ENCODE measurements at regions not wholly inside any gene's neighbourhood (a gene's known extent, or its start where the extent isn't known, plus 50 kb on each side); places are given as distances from the start of the nearest gene placed in this dataset.
A peak's percentile ranks its signal among the peaks of the same experiment; 100 is the strongest.

DNA sequence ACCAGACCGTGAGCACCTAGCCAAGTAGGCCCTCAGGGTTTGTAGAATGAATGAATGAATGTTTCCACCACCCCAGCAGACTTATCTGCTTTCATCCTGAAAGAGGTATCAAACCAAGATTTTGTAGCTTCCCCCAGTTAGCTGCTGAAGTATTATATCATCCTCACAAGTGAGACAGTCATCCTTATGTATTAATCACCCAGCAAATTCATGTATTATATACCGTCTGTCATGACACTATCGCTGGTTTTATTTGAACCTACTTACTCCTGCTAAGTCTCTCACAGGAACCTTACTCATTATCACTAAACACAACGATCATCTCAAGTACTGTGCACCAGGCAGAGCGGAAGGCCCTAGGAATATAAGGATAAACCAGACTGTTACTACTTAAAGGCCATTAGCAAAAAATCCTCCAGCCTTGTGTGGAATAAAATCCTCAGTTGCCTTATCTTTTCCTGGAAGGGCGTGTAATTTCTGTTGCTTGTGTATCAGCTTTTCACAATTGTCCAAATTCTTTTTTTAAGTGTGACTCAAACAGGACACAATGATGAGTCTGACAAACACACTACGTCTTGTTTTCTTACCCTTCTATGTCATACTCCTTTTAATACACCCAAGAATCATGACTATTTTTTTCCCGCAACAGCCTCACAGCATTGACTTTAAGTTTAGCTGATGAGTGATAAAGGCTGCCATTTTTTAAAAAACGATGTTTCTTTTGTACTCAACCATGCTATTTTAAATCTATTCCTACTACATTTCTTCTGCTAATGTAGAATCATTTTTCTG lies 176.1 kb upstream of the KLF14 start:
- no peak for TF ChIP-seq Cebpa-rat (IDR thresholded peaks at IDR 0.05)
- Histone ChIP-seq H3K9me3 (replicated peaks in 1 of 11) (no peaks in the 10 kb centered on the region), H3K4me3 (peak overlapping the region in 8 of 10 experiments; percentile 64 to 84 (median 73); a peak in 13 of 20 replicates), H3K4me2 (peak overlapping the region in 10 of 11 experiments; percentile 90 to 99 (median 96); a peak in 20 of 22 replicates), H3K27ac (peak overlapping the region in 9 of 11 experiments; percentile 38 to 98 (median 97); a peak in 14 of 22 replicates), H3K27me3 (no peaks in the 10 kb centered on the region), H3K36me3 (peaks cover 19 to 65% (median 44%) of the 10 kb centered on the region in 11 experiments; a peak in 21 of 22 replicates), H4K20me1 (peaks cover 13 to 100% (median 49%) of the 10 kb centered on the region in 11 experiments; a peak in 21 of 22 replicates), H3K9ac (peak overlapping the region in 8 of 11 experiments; percentile 78 to 94 (median 87); a peak in 13 of 22 replicates), H3K4me1 (peaks cover 59 to 74% (median 66%) of the 10 kb centered on the region in 10 experiments)

- peak overlapping the region; percentile 75 to 94 (median 85); a peak in 21 of 22 replicates for H3K9ac ChIP-seq
Measured at GRCh38 chr7:130910949-130911944, 177.2 kb upstream of the KLF14 start.

DNA sequence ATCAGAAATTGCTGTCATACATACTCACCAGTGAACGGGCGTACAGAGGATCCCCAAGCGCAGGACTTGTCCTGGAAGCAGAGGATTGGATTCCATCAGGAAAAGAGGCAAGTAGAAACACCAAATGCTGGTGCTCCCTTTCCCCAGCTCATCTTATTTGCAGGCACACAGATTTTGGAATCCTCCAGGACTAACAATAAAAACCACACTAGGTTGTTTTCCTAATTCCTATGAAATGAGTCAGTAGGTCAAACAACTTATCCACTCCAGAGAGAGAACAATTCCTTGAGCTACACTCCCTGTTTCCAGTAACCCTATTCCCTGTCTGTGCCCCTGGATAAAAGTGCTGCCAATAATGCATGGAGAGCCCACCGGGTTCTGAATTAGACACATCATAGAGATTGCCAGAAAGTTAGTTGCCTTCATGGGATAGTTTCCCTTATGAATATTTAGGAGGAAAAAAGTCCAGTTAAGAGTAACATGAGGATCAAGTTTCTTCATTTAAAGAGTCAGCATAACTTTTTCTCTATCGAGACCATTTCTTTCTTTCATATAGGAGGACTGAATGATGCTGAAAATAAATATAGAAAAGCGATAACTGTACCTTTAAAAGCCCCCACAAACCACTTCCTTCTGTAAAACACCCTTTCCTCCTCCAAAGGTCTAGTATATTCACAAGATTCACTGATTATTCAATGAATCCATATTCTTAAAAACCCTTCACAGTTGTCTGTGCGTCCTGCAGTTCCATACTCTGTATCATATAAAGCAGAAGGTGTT lies 178.3 kb upstream of the KLF14 start:
- Histone ChIP-seq H3K4me1 (peaks cover 66 to 78% (median 71%) of the 10 kb centered on the region in 10 experiments), H3K9ac (peak overlapping the region; percentile 75 to 94 (median 85)), H3K4me2 (peak overlapping the region; percentile 74 to 99 (median 95))

More at GRCh38 chr7:130910949-130911944, 177.2 kb upstream of the KLF14 start:
- Histone ChIP-seq H3K27me3 (no peaks in the 10 kb centered on the region), H3K36me3 (peaks cover 13 to 60% (median 36%) of the 10 kb centered on the region in 11 experiments; a peak in 20 of 22 replicates), H4K20me1 (peaks cover 2 to 100% (median 37%) of the 10 kb centered on the region in 11 experiments; a peak in 21 of 22 replicates), H3K4me3 (peak overlapping the region; percentile 48 to 84 (median 72); a peak in 19 of 20 replicates), H3K4me2 (peak overlapping the region; percentile 74 to 99 (median 95)), H3K27ac (peak overlapping the region in 9 of 11 experiments; percentile 89 to 98 (median 97); a peak in 18 of 22 replicates), H3K4me1 (peaks cover 60 to 76% (median 67%) of the 10 kb centered on the region in 10 experiments), H3K9me3 (replicated peaks in 1 of 11) (no peaks in the 10 kb centered on the region)
- no peak for TF ChIP-seq Cebpa-rat (IDR thresholded peaks at IDR 0.05)

GRCh38 chr7:130912862-130913638 lies 179.0 kb upstream of the KLF14 start:
- TF ChIP-seq Cebpa-rat (IDR thresholded peaks at IDR 0.05), result peak in 7 of 11 experiments; percentile 36 to 74 (median 59); a peak in 9 of 22 replicates
- Histone ChIP-seq H3K27me3 (no peaks in the 10 kb centered on the region), H3K4me3 (peak overlapping the region; percentile 48 to 84 (median 72)), H3K4me2 (peak overlapping the region; percentile 74 to 99 (median 95)), H4K20me1 (peaks cover 0 to 100% (median 19%) of the 10 kb centered on the region in 11 experiments; a peak in 17 of 22 replicates), H3K9me3 (replicated peaks in 1 of 11) (no peaks in the 10 kb centered on the region), H3K9ac (peak overlapping the region; percentile 75 to 94 (median 85)), H3K4me1 (peaks cover 69 to 84% (median 76%) of the 10 kb centered on the region in 10 experiments), H3K27ac (peak overlapping the region; percentile 63 to 98 (median 94)), H3K36me3 (peaks cover 9 to 57% (median 28%) of the 10 kb centered on the region in 11 experiments; a peak in 19 of 22 replicates)

More for the DNA sequence above, 178.3 kb upstream of the KLF14 start:
- peak overlapping the region; percentile 48 to 84 (median 72) for H3K4me3 ChIP-seq
- H4K20me1 ChIP-seq, result peaks cover 0 to 100% (median 27%) of the 10 kb centered on the region in 11 experiments; a peak in 18 of 22 replicates
- no peaks in the 10 kb centered on the region for H3K27me3 ChIP-seq
- peaks cover 9 to 59% (median 29%) of the 10 kb centered on the region in 11 experiments; a peak in 19 of 22 replicates for H3K36me3 ChIP-seq
- no peaks in the 10 kb centered on the region for H3K9me3 ChIP-seq (replicated peaks in 1 of 11)
- peak overlapping the region; percentile 63 to 98 (median 94) for H3K27ac ChIP-seq
- no peak for TF ChIP-seq Cebpa-rat (IDR thresholded peaks at IDR 0.05)

GRCh38 chr7:130913639-130914553 lies 179.9 kb upstream of the KLF14 start:
- H3K4me1 ChIP-seq, result peaks cover 78 to 91% (median 84%) of the 10 kb centered on the region in 10 experiments
- H3K9ac ChIP-seq, result peak overlapping the region; percentile 75 to 94 (median 85)
- H3K36me3 ChIP-seq, result peaks cover 12 to 58% (median 27%) of the 10 kb centered on the region in 11 experiments; a peak in 19 of 22 replicates
- H3K9me3 ChIP-seq (replicated peaks in 1 of 11), result no peaks in the 10 kb centered on the region
- H3K27me3 ChIP-seq, result no peaks in the 10 kb centered on the region
- TF ChIP-seq Cebpa-rat (IDR thresholded peaks at IDR 0.05), result peak in 3 of 11 experiments; percentile 52 to 93 (median 68); a peak in 5 of 22 replicates
- H3K4me2 ChIP-seq, result peak overlapping the region; percentile 74 to 99 (median 95)
- peak overlapping the region; percentile 43 to 98 (median 94) for H3K27ac ChIP-seq
- peaks cover 0 to 100% (median 12%) of the 10 kb centered on the region in 11 experiments; a peak in 16 of 22 replicates for H4K20me1 ChIP-seq
- peak overlapping the region; percentile 48 to 84 (median 72) for H3K4me3 ChIP-seq

- peak overlapping the region; percentile 43 to 98 (median 94) for H3K27ac ChIP-seq
Measured at GRCh38 chr7:130914554-130915294, 180.7 kb upstream of the KLF14 start.

More at GRCh38 chr7:130914554-130915294, 180.7 kb upstream of the KLF14 start:
- H3K4me3 ChIP-seq, result peak overlapping the region; percentile 48 to 84 (median 72); a peak in 17 of 20 replicates
- H3K4me2 ChIP-seq, result peak overlapping the region; percentile 74 to 99 (median 95)
- H4K20me1 ChIP-seq, result peaks cover 0 to 100% (median 3%) of the 10 kb centered on the region in 11 experiments; a peak in 11 of 22 replicates
- peaks cover 8 to 57% (median 21%) of the 10 kb centered on the region in 11 experiments; a peak in 19 of 22 replicates for H3K36me3 ChIP-seq
- peaks cover 74 to 93% (median 83%) of the 10 kb centered on the region in 10 experiments for H3K4me1 ChIP-seq
- H3K27me3 ChIP-seq, result no peaks in the 10 kb centered on the region
- peak overlapping the region; percentile 75 to 94 (median 85) for H3K9ac ChIP-seq
- no peak for TF ChIP-seq Cebpa-rat (IDR thresholded peaks at IDR 0.05)
- no peaks in the 10 kb centered on the region for H3K9me3 ChIP-seq (replicated peaks in 1 of 11)

Measured in BLaER1 treated with 17β-estradiol and CSF1 and Interleukin-3, amounts not matched to agents 10 nM and 100 nM (cell line).